SW480 (cell line): ENCODE measurements at regions not wholly inside any gene's neighbourhood (a gene's known extent, or its start where the extent isn't known, plus 50 kb on each side); places are given as distances from the start of the nearest gene placed in this dataset.
A peak's percentile ranks its signal among the peaks of the same experiment; 100 is the strongest.
"Not testable (repeated sequence)": the region's sequence is repeated elsewhere in the genome, so short reads cannot be mapped to it uniquely, and the experiment has no call there.

Experiments
- DNase-seq: peaks from one replicate; pipeline ENCODE4 v3.0.0-alpha.2; 2016; ENCODE audit warnings: low spot score

- DNase-seq = no peak
These were observed 100.0 kb upstream of the TARDBP start for GRCh38 chr1:10912441-10912840.

GRCh38 chr1:10914056-10914455 is 98.4 kb upstream of the TARDBP start:
- DNase-seq = no peak

DNA sequence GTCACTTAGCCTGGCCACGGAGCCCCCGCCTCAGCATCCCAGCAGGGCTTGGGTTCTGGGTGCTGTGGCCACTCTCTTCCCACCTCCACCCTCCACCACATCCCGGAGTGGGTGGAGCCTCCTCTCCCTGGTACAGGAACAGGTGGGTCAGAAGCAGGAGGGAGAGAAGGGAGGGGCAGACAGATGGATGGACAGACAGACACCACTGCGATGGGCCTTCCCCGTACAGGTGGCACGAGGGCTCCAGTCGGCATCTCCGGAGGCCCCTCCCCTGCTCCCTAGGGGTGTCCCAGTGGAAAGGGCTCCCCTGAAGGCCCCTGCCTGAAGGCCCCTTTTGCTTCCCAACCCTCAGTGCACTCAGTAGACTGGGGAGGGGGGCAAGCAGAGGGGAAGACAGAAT is 96.9 kb upstream of the TARDBP start:
- DNase-seq = peak; percentile 66

DNA sequence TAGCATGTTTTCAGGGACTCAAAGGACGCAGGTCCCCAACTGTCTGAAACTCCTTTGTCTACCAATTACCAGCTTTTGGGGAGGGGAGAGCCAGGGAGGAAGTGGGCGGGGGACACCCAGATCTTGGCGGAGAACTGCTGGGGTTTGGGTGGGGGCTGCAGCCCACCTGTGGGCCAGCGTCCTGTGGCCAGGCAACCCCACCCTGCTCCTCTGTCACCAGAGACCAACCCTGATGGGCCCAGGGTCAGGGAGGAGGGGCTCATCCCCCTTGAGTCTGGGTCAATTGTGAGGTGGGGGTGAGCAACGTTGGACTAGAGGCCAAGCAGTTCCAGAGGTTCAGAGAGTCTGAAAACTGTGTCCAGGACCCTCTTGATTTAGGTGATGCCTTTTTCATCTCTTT is 96.1 kb upstream of the TARDBP start:
- no peak for DNase-seq

- DNase-seq = no peak
These were observed 95.5 kb upstream of the TARDBP start for GRCh38 chr1:10916991-10917390.

GRCh38 chr1:10917513-10918454 is 94.7 kb upstream of the TARDBP start:
- peak; percentile 88 for DNase-seq

DNA sequence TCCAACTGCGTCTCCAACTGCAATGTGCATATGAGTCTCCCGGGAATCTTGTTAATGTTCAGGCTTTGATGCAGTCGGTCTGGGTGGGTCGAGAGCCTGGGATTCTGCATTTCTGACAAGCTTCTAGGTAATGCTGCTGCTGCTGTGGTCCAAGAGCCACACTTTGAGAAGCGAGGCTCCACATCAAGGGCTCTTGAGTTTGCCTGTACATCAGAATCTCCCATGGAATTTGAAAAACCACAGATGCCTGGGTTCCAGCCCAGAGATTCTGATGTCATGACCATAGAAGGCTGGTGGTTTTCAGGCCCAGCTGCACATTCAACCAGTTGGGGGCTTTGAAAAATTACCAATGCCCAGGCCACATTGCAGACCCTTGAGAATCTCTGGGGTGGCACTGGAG is 93.9 kb upstream of the TARDBP start:
- DNase-seq = peak; percentile 36

DNA sequence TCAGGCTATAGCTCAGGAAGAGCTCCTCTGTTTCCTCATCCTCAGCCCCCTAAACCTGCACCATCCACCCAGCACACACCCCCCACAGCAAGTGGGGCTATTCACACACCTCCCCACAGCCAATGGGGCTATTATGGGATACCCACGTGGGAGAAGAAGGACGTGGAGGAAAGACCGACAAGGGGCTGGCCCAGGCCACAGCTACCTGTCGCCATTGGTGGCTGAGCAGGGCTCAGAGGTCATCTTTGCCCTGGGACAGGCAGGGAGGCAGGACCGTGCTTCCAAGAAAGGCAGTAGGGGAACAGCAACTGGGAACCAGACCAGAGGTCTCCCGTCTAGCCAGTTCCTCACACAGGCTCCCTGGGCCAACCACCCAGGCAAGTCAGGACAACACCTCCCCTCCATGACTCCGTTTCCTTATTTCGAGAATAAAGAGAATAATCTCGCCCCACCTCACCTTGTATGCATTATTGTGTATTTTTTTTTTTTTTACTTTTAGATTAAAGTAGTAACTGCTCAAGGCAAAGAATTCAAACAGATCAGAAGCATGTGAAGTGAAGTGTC is 92.3 kb upstream of the TARDBP start:
- no peak for DNase-seq

- DNase-seq = not testable (repeated sequence)
These were observed 90.0 kb upstream of the TARDBP start for GRCh38 chr1:10922315-10923060.

DNA sequence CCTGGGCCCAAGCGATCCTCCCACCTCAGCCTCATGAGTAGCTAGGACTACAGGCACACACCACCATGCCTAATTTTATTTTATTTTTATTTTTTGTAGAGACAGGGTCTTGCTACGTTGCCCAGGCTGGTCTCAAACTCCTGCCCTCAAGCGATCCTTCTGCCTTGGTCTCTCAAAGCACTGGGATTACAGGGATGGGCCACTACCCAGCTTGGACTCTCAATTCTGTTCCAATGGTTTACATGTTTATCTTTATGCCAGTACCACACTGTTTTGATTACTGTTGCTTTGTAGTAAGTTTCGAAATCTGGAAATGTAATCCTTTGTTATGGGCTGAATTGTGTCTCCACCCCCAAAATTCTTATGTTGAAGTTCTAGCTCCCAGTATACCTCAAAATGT is 88.4 kb upstream of the TARDBP start:
- DNase-seq = no peak

GRCh38 chr1:10928654-10929053 is 83.8 kb upstream of the TARDBP start:
- DNase-seq = no peak

DNA sequence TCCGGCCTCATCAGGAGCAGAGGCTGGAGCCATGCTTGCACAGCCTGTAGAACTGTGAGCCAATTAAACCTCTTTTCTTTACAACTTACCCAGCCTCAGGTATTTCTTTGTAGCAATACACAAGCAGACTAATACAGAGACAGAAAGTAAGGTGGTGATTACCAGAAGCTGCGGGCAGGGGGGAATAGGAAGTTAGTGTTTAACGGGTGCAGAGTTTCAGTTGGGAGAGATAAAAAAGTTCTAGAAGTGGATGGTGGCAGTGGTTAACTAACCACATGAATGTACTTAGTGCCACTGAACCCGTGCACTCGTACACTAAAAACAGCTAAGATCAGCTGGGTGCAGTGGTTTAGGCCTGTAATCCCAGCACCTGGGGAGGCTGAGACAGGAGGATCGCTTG is 80.4 kb upstream of the TARDBP start:
- peak; percentile 28 for DNase-seq

- DNase-seq = no peak
These were observed 78.2 kb upstream of the TARDBP start for GRCh38 chr1:10934150-10934818.

- peak; percentile 46 for DNase-seq
These were observed 77.2 kb upstream of the TARDBP start for GRCh38 chr1:10935246-10935645.

GRCh38 chr1:10935724-10936123 is 76.7 kb upstream of the TARDBP start:
- no peak for DNase-seq

DNA sequence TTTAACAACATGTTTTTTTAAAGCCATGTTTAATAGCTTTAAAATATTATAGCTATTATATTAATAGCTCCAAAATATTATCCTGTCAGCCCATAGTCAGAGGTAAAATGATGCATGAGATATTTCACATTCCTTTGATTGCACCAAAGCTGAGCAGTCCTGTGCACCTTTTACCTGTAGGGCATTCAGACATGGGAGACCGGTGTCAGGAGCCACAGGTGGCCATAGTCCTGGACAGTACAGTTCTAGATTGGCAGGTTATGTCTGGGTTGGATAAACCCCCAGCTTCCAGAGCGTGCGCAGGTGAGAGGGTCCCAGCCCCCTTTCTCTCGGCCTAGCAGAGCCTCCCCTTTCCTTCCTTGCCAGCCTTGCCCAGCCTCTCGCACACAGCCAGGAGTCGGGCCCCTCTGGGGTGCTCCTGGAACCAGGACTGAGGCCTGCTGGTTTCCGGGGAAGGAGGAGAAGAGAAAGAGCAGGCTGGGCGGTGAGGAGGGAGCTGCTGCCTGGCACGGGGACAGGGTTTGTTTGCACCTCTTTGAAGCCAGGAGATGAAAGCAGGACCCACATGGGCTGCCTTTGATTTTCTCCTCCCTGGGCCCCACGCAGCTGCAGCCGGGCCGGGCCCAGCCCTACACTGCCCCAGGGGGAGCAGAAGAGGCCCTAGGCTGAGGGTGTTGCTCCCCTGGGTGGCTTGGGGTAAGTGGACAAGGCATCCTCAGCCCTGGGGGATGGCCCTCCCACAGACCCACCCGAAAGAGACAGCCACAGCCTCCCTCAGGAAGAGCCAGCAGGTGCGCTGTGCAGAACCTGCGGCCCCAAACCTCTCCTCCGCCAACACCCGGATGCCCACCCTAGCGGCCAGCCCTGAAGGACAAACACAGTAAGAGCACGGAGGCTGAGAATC is 75.2 kb upstream of the TARDBP start:
- DNase-seq = peak; percentile 97

GRCh38 chr1:10938741-10939417 is 73.6 kb upstream of the TARDBP start:
- peak; percentile 92 for DNase-seq

GRCh38 chr1:10939654-10940450 is 72.6 kb upstream of the TARDBP start:
- DNase-seq = peak; percentile 100

- DNase-seq = no peak
These were observed 72.0 kb upstream of the TARDBP start for GRCh38 chr1:10940451-10940804.

DNA sequence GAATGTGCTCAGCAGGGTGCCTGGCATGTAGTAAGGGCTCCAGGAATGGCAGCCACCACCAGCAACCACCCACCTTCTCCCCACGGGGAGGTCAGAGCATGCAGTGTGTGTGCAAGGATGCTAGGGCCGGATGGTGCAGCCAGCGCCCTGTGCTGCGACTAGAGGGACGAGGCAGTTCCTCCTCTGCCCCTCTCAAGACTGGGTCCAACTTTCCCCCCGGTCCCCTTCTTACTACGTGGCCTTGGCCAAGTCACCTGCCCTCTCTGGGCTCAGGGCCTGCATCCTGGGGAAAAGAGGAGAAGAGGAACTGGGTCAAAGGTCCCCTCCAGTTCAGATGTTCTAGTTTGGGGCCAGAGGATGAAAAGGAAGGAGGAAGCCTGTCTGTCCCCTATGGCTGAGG is 71.6 kb upstream of the TARDBP start:
- DNase-seq = peak; percentile 53
